Neutrophil (primary cell): ENCODE measurements at regions not wholly inside any gene's neighbourhood (a gene's known extent, or its start where the extent isn't known, plus 50 kb on each side); places are given as distances from the start of the nearest gene placed in this dataset.

ENCODE experiments used
- H3K27ac ChIP-seq: fragments of 200-600 bp; sonication (generic); 2 replicates; pipeline ENCODE4 v1.5.1; 2016; ENCODE audit warnings: mild to moderate bottlenecking, moderate library complexity
- H3K27me3 ChIP-seq: fragments of 200-600 bp; sonication (generic); 2 replicates; pipeline ENCODE4 v1.6.0; 2016; ENCODE audit warnings: mild to moderate bottlenecking
- H3K36me3 ChIP-seq: fragments of 200-600 bp; sonication (generic); 2 replicates; pipeline ENCODE4 v1.5.1; 2017
- H3K4me1 ChIP-seq, 2 experiments: fragments of 200-600 bp in 1 of 2; sonication (generic) in 1 of 2; 1 replicate in 1 of 2; 2 replicates in 1 of 2; pipeline versions ENCODE4 v1.5.1 to v1.6.1; 2013 to 2016; ENCODE audit warnings: low read depth in 1 of 2, low read length in 1 of 2, mild to moderate bottlenecking in 1 of 2, moderate library complexity in 1 of 2; ENCODE audit not compliant: control insufficient read depth in 1 of 2, insufficient read depth in 1 of 2
- H3K4me3 ChIP-seq, 2 experiments: fragments of 200-600 bp in 1 of 2; sonication (generic) in 1 of 2; 1 replicate in 1 of 2; 2 replicates in 1 of 2; pipeline ENCODE4 v1.5.1; 2013 to 2016; ENCODE audit warnings: low read depth in 1 of 2, low read length in 1 of 2, mild to moderate bottlenecking in 1 of 2, moderate library complexity in 1 of 2
- H3K9me3 ChIP-seq: fragments of 200-600 bp; sonication (generic); 2 replicates; pipeline ENCODE4 v1.5.1; 2016
- TF ChIP-seq, protein P1 (sequence below): fragments of 200-600 bp; sonication (generic); IDR thresholded peaks from 2 replicates; pipeline ENCODE4 v1.5.1; 2016; ENCODE audit warnings: antibody characterized with exemption

DNA sequence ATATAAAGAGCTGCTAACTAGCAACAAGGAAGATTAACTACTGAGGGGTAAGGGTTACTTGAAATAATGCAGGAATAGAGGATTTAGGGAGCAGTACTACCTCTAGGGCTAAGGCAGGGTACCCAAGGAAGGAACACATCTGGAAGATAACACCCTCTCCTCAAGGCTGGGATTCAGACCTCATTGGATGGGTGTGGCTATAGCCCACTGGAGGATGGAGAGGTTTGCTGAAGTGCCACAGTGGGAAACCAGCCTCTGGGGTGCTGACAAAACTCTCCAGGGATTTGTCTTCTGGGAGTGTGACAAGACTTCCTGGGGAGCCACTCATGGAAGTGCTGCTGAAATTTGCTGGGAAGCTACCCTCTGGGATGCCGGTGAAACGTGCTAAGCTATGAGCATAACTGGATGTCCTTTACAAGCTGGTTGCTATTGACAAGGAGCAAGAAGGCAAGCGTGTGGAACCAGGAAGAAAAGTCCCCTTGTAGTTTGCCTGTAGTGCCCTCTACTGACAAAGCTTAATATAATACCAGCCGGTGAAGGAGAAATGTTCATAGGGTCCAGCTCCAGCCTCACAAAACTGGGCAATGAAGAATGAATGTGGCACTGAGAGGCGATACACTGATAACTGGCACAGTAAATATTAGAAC is 122.8 kb upstream of the USP24 start:
- Histone ChIP-seq H3K4me1 (no peaks in the 10 kb centered on the region), H3K36me3 (no peaks in the 10 kb centered on the region), H3K4me3 (no peak overlapping the region), H3K27ac (no peak overlapping the region), H3K9me3 (no peaks in the 10 kb centered on the region), H3K27me3 (no peaks in the 10 kb centered on the region)
- TF ChIP-seq, protein P1, sequence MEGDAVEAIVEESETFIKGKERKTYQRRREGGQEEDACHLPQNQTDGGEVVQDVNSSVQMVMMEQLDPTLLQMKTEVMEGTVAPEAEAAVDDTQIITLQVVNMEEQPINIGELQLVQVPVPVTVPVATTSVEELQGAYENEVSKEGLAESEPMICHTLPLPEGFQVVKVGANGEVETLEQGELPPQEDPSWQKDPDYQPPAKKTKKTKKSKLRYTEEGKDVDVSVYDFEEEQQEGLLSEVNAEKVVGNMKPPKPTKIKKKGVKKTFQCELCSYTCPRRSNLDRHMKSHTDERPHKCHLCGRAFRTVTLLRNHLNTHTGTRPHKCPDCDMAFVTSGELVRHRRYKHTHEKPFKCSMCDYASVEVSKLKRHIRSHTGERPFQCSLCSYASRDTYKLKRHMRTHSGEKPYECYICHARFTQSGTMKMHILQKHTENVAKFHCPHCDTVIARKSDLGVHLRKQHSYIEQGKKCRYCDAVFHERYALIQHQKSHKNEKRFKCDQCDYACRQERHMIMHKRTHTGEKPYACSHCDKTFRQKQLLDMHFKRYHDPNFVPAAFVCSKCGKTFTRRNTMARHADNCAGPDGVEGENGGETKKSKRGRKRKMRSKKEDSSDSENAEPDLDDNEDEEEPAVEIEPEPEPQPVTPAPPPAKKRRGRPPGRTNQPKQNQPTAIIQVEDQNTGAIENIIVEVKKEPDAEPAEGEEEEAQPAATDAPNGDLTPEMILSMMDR: no peak

DNA sequence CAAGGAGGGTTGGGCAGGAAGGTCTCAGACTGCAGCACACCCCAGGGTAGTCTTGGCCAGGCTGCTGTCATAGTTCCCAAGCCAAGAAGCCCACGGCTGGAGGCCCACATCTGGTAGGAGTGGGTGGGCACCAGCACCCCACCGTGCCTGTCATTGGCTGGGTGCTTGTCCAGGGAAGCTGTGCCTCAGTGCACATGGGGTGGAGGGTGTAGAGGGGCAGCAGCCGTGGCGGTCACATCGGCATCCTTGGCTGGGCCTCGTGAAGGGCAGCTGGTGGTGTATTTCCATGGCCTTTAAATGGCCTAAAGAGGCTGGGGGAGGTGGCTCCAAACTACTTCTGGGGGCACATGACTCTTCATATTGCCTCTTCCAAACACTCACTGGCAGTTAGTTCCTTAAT is 119.6 kb upstream of the USP24 start:
- no peak overlapping the region for H3K27ac ChIP-seq
- TF ChIP-seq, protein P1: no peak
- no peaks in the 10 kb centered on the region for H3K27me3 ChIP-seq

DNA sequence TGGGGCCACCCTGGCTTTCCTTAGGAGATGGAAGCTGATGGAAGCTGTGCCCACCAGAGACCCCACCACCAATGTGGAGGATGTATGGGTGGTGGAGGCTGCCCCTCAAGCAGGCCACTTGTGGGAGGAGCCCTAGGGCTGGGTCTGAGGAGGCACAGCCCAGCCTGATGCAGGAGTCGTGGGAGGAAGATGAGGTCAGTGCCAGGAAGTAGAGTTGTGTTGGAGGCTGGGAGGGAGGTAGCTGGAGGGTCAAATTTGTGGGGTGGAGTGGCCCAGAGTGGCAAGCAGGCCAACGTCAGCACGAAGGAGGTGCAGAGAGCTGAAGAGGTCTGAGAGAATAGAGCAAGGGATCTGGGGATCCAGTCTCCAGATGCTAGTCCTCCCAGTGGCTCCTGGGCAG is 119.0 kb upstream of the USP24 start:
- TF ChIP-seq, protein P1: no peak
- no peaks in the 10 kb centered on the region for H3K4me1 ChIP-seq
- H3K36me3 ChIP-seq: no peaks in the 10 kb centered on the region
- H3K27me3 ChIP-seq: no peaks in the 10 kb centered on the region
- no peak overlapping the region for H3K27ac ChIP-seq
- no peaks in the 10 kb centered on the region for H3K9me3 ChIP-seq
- H3K4me3 ChIP-seq: no peak overlapping the region

More for the DNA sequence above, 119.6 kb upstream of the USP24 start:
- Histone ChIP-seq H3K9me3 (no peaks in the 10 kb centered on the region), H3K4me1 (no peaks in the 10 kb centered on the region), H3K4me3 (no peak overlapping the region), H3K36me3 (no peaks in the 10 kb centered on the region)

DNA sequence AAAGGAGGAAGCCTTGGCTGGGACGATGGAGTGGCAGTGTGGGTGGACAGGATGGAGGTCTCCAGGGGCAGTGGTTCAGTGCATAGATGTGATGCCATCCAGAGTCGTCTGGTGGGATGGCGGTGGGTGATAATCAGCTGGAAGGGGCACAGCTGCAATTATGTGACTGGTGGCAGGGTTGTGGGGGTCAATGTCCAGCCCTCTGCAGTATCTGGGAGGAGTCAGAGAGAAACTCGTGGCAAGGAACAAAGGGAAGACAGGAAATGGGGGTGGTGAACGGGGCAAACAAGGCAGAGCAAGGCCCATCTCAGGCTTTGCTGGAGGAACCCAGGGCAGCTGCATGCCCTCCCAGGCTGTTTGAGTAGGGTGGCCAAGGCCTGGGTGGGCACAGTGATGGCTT is 118.3 kb upstream of the USP24 start:
- no peaks in the 10 kb centered on the region for H3K4me1 ChIP-seq
- H3K27me3 ChIP-seq: no peaks in the 10 kb centered on the region
- no peaks in the 10 kb centered on the region for H3K36me3 ChIP-seq
- no peak overlapping the region for H3K27ac ChIP-seq
- TF ChIP-seq, protein P1: no peak
- no peaks in the 10 kb centered on the region for H3K9me3 ChIP-seq
- no peak overlapping the region for H3K4me3 ChIP-seq

DNA sequence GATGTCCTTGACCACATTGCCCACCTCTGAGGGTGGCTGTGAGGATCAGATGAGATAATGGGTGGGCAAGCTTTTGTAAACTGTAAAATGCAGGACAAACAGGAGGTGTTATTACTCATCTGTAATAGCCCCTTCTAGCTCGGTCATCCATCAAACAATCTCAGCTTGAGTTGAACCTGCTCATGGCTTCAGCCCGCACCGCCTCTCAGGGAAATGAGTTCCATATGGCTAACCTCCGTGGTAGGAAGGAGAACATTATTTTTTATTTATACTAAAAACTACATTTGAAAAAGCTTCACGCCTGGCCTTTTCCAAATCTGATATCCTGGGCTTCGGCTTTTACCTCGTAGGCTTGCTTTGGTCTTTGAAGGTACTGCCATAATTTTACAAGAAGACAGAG is 116.2 kb upstream of the USP24 start:
- no peaks in the 10 kb centered on the region for H3K36me3 ChIP-seq
- TF ChIP-seq, protein P1: no peak
- H3K4me3 ChIP-seq: no peak overlapping the region
- H3K27me3 ChIP-seq: no peaks in the 10 kb centered on the region
- H3K4me1 ChIP-seq: no peaks in the 10 kb centered on the region
- no peaks in the 10 kb centered on the region for H3K9me3 ChIP-seq
- H3K27ac ChIP-seq: no peak overlapping the region
